ENCODE measurements at regions not wholly inside any gene's neighbourhood (a gene's known extent, or its start where the extent isn't known, plus 50 kb on each side); places are given as distances from the start of the nearest gene placed in this dataset.
A peak's percentile ranks its signal among the peaks of the same experiment; 100 is the strongest.

GRCh38 chr12:116463366-116463765, 95.8 kb upstream of the MAP1LC3B2 start:
- intact Hi-C loops (cut with micrococcal nuclease; ENCODE audit: unreplicated experiment), result no loop called here
- no peak for DNase-seq (ENCODE audit: low read depth, low spot score)
- TF ChIP-seq TCF7L2 (IDR thresholded peaks at IDR 0.05; ENCODE audit: low read depth, low read length) (no peak), POLR2AphosphoS5 (IDR thresholded peaks at IDR 0.05; ENCODE audit: low read depth, low read length) (no peak), SIN3A (IDR thresholded peaks at IDR 0.05; ENCODE audit: borderline replicate concordance, insufficient read depth, low read depth, low read length) (no peak), CTCF (IDR thresholded peaks at IDR 0.05) (no peak), REST (IDR thresholded peaks at IDR 0.05; ENCODE audit: insufficient read depth in 1 of 2, low read depth in 2 of 2, low read length in 1 of 2) (no peak)
- CTCF ChIA-PET, result no interaction called here
- POLR2A ChIA-PET, result no interaction called here
- H3K4me3 ChIP-seq (ENCODE audit: low read depth in 2 of 2, low read length in 2 of 2), result no peak overlapping the region
- no TSS peak for BruUV-seq (replicated peaks)
- in situ Hi-C loops (cut with HindIII; ENCODE audit: low pct_unique_long_range_greater_than_20kb, low sequenced_read_pairs), result no loop called here
- no peak overlapping the region; the same call in 1 of the 2 replicates for H3K27ac ChIP-seq (ENCODE audit: low read length)
- ATAC-seq, result no peak
- H3K36me3 ChIP-seq (ENCODE audit: control insufficient read depth, insufficient read depth, low read length), result no peaks in the 10 kb centered on the region
- peaks cover 28% of the 10 kb centered on the region for H3K4me1 ChIP-seq (ENCODE audit: control insufficient read depth, insufficient read depth, low read length)
- no peaks in the 10 kb centered on the region for H3K27me3 ChIP-seq (ENCODE audit: control insufficient read depth, insufficient read depth, low read length)
- no peaks in the 10 kb centered on the region for H3K9me3 ChIP-seq (ENCODE audit: control insufficient read depth, insufficient read depth, low read depth, low read length)

- H3K9me3 ChIP-seq (ENCODE audit: control insufficient read depth, insufficient read depth, low read depth, low read length), result no peaks in the 10 kb centered on the region
- no peak for ATAC-seq
- peak overlapping the region; percentile 62; the same call in 1 of the 2 replicates for H3K27ac ChIP-seq (ENCODE audit: low read length)
- intact Hi-C loops (cut with micrococcal nuclease; ENCODE audit: unreplicated experiment), result no loop called here
- H3K4me3 ChIP-seq (ENCODE audit: low read depth in 2 of 2, low read length in 2 of 2), result no peak overlapping the region
- peaks cover 11% of the 10 kb centered on the region for H3K4me1 ChIP-seq (ENCODE audit: control insufficient read depth, insufficient read depth, low read length)
- CTCF ChIA-PET, result no interaction called here
- POLR2A ChIA-PET, result interaction anchor here (0.6 kb wide), 1 partner anchor 40 kb away, joined by 4 read pairs; no protein-coding TSS in a partner anchor
- in situ Hi-C loops (cut with HindIII; ENCODE audit: low pct_unique_long_range_greater_than_20kb, low sequenced_read_pairs), result no loop called here
- BruUV-seq (replicated peaks), result no TSS peak
- DNase-seq (ENCODE audit: low read depth, low spot score), result no peak
- TF ChIP-seq SIN3A (IDR thresholded peaks at IDR 0.05; ENCODE audit: borderline replicate concordance, insufficient read depth, low read depth, low read length), result no peak
- TF ChIP-seq CTCF (IDR thresholded peaks at IDR 0.05), result no peak
- no peak for TF ChIP-seq TCF7L2 (IDR thresholded peaks at IDR 0.05; ENCODE audit: low read depth, low read length)
- no peak for TF ChIP-seq POLR2AphosphoS5 (IDR thresholded peaks at IDR 0.05; ENCODE audit: low read depth, low read length)
- no peak for TF ChIP-seq REST (IDR thresholded peaks at IDR 0.05; ENCODE audit: insufficient read depth in 1 of 2, low read depth in 2 of 2, low read length in 1 of 2)
- H3K27me3 ChIP-seq (ENCODE audit: control insufficient read depth, insufficient read depth, low read length), result no peaks in the 10 kb centered on the region
- no peaks in the 10 kb centered on the region for H3K36me3 ChIP-seq (ENCODE audit: control insufficient read depth, insufficient read depth, low read length)
These were observed 93.8 kb upstream of the MAP1LC3B2 start for GRCh38 chr12:116465407-116465806.

Data from Panc1 (cell line).